ENCODE measurements at regions not wholly inside any gene's neighbourhood (a gene's known extent, or its start where the extent isn't known, plus 50 kb on each side); places are given as distances from the start of the nearest gene placed in this dataset.

DNA sequence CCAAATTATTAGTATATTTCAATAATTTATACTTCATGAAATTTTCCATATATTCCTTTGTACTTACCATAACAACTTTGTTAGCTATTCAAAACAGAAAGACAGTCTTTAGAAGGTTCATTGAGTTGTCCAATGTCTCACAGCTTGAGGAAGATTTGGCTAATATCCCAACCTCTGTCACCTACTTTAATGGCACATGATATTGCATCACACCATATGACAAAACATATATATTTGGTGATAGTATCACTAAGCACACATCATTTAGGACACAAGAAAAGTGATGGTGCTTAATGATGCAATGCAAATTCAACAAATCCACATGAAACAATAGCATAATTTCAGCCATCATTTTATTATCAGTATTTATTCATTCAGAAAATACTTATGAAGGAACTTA, 122.0 kb upstream of the BRINP3 start (continued):
- no peak for TF ChIP-seq TEAD2 (tag; IDR thresholded peaks at IDR 0.05)
- no peak for TF ChIP-seq ZNF75A (CRISPR knock-in tag; IDR thresholded peaks at IDR 0.05)

- no peak for ATAC-seq
- intact Hi-C loops (cut with micrococcal nuclease) = no loop called here
- H3K9me3 ChIP-seq (replicated peaks; ENCODE audit: control insufficient read depth, insufficient read depth, low read depth, low read length) = no peaks in the 10 kb centered on the region
- in situ Hi-C loops (cut with MboI) = no loop called here
- no peak overlapping the region for H3K9ac ChIP-seq (ENCODE audit: insufficient read depth in 1 of 2, low read depth in 2 of 2, low read length in 2 of 2)
- H2AFZ ChIP-seq (ENCODE audit: low read depth, low read length) = no peak overlapping the region
- ChIA-PET POLR2A (no interaction called here), CTCF (ENCODE audit: low intra/inter-chr PET ratio) (no interaction called here)
- peak in 1 of 4 experiments; percentile 20 for DNase-seq (ENCODE audit: extremely low read depth in 1 of 4, low spot score in 3 of 4)
- no peaks in the 10 kb centered on the region for H3K36me3 ChIP-seq (ENCODE audit: control insufficient read depth, insufficient read depth, low read length)
- no TSS peak for BruUV-seq (replicated peaks)
- no peaks in the 10 kb centered on the region for H4K20me1 ChIP-seq (replicated peaks; ENCODE audit: control insufficient read depth, insufficient read depth, low read length)
- 2% methylated on average over 3 of the region's 3 CpGs for WGBS (ENCODE audit: insufficient coverage, low coverage, missing lambda C conversion rate)
- no peaks in the 10 kb centered on the region for H3K27me3 ChIP-seq (ENCODE audit: control insufficient read depth in 2 of 2, insufficient read depth in 2 of 2, low read length in 2 of 2)
- H3K27ac ChIP-seq (ENCODE audit: extremely low read depth, low read depth, low read length) = no peak overlapping the region
- H3K4me3 ChIP-seq = no peak overlapping the region
- H3K4me2 ChIP-seq (ENCODE audit: insufficient read depth, low read length) = no peak overlapping the region
- H3K79me2 ChIP-seq (ENCODE audit: control insufficient read depth, insufficient read depth, low read length) = no peaks in the 10 kb centered on the region
- no peak for FAIRE-seq
- no peaks in the 10 kb centered on the region for H3K4me1 ChIP-seq (replicated peaks in 1 of 2; ENCODE audit: control insufficient read depth in 2 of 2, insufficient read depth in 2 of 2, low read length in 2 of 2)
- no peaks in the 10 kb centered on the region for H3K9me1 ChIP-seq (ENCODE audit: control insufficient read depth, insufficient read depth, low read length)
- TF ChIP-seq TAL1 (IDR thresholded peaks at IDR 0.05) (peak; percentile 71), RNF2 (IDR thresholded peaks at IDR 0.05) (no peak), PRMT5 (CRISPR knock-in tag; IDR thresholded peaks at IDR 0.05) (no peak), E2F4 (CRISPR knock-in tag; IDR thresholded peaks at IDR 0.05; ENCODE audit: low read depth) (no peak), HSF4 (CRISPR knock-in tag; IDR thresholded peaks at IDR 0.05; ENCODE audit: borderline replicate concordance) (no peak), KLF16 (IDR thresholded peaks at IDR 0.05) (no peak), THAP12 (CRISPR knock-in tag; IDR thresholded peaks at IDR 0.05) (no peak), MBD2 (IDR thresholded peaks at IDR 0.05; ENCODE audit: borderline replicate concordance, low read depth) (no peak), RBM14 (IDR thresholded peaks at IDR 0.05; ENCODE audit: borderline replicate concordance, insufficient read depth, low read depth, low read length) (no peak), KDM5B (IDR thresholded peaks at IDR 0.05; ENCODE audit: insufficient replicate concordance, low read depth, low read length) (no peak), TAF1 (IDR thresholded peaks at IDR 0.05; ENCODE audit: control insufficient read depth, extremely low read depth, insufficient read depth, low read length, severe bottlenecking) (no peak), SREBF1 (IDR thresholded peaks at IDR 0.05; ENCODE audit: borderline replicate concordance, low read depth, low read length) (no peak), RHOXF2B (CRISPR knock-in tag; conservative IDR thresholded peaks at IDR 0.05) (no peak), ZKSCAN8 (CRISPR knock-in tag; IDR thresholded peaks at IDR 0.05) (no peak), CBFA2T2 (conservative IDR thresholded peaks at IDR 0.05) (peak; percentile 74)
Observed at GRCh38 chr1:190602325-190602724, 124.7 kb upstream of the BRINP3 start.
